ENCODE measurements at regions not wholly inside any gene's neighbourhood (a gene's known extent, or its start where the extent isn't known, plus 50 kb on each side); places are given as distances from the start of the nearest gene placed in this dataset.

DNA sequence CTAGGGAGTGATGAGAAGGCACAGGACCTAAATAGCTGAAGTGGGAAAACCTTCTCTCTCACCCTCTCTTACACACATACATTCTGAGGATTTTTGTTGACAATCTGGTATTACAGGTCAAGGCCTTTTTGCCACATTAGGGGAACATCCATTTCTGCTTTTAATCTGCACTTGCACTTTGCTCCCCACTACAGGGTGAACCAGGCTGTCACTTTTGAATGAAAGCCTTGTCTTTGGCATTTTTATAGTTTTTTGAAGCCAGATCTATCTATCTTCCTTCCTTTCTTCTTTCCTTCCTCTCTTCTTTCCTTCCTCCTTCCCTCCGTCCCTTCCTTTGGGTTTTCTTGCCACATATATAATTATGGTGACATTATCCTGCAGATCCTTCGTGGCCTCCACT lies 165.9 kb upstream of the OTX2 start:
- TF ChIP-seq, protein P1, sequence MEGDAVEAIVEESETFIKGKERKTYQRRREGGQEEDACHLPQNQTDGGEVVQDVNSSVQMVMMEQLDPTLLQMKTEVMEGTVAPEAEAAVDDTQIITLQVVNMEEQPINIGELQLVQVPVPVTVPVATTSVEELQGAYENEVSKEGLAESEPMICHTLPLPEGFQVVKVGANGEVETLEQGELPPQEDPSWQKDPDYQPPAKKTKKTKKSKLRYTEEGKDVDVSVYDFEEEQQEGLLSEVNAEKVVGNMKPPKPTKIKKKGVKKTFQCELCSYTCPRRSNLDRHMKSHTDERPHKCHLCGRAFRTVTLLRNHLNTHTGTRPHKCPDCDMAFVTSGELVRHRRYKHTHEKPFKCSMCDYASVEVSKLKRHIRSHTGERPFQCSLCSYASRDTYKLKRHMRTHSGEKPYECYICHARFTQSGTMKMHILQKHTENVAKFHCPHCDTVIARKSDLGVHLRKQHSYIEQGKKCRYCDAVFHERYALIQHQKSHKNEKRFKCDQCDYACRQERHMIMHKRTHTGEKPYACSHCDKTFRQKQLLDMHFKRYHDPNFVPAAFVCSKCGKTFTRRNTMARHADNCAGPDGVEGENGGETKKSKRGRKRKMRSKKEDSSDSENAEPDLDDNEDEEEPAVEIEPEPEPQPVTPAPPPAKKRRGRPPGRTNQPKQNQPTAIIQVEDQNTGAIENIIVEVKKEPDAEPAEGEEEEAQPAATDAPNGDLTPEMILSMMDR (IDR thresholded peaks at IDR 0.05; ENCODE audit: low read depth, low read length): no peak
- no peak for TF ChIP-seq POLR2A (IDR thresholded peaks at IDR 0.05; ENCODE audit: extremely low read depth, insufficient read length)
- TF ChIP-seq, protein P2, sequence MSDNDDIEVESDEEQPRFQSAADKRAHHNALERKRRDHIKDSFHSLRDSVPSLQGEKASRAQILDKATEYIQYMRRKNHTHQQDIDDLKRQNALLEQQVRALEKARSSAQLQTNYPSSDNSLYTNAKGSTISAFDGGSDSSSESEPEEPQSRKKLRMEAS (IDR thresholded peaks at IDR 0.05; ENCODE audit: low read depth, low read length): no peak
- no peak for TF ChIP-seq MYC (IDR thresholded peaks at IDR 0.05; ENCODE audit: low read depth, low read length)
